IMR-90 (cell line): ENCODE measurements at regions not wholly inside any gene's neighbourhood (a gene's known extent, or its start where the extent isn't known, plus 50 kb on each side); places are given as distances from the start of the nearest gene placed in this dataset.

Experiments
- ATAC-seq: fragments of 200-7000 bp; cut with Tn5 transposase; 2 replicates; pipeline ENCODE4 v1.9.1; 2020; ENCODE audit warnings: low read depth, mild to moderate bottlenecking, moderate library complexity
- BruUV-seq: library from RNA; stranded (reverse); fragments of 400-500 nt; replicated peaks from 2 replicates; lab custom pipeline; 2021; lab: Mats Ljungman, UMichigan
- CTCF ChIA-PET: fragments of 300-600 bp; formaldehyde crosslinking; extraction: SDS; loops from one replicate; lab custom pipeline; 2021; ENCODE audit warnings: antibody characterized with exemption; lab: Yijun Ruan, JAX
- POLR2A ChIA-PET: fragments of 300-600 bp; sonication (Branson Sonifier 250); formaldehyde crosslinking; loops from one replicate; lab custom pipeline; 2022; ENCODE audit warnings: antibody characterized with exemption; ENCODE audit not compliant: unreplicated experiment; lab: Charles Lee
- DNase-seq: peaks from one replicate; pipeline ENCODE4 v3.0.0; 2013
- H2AFZ ChIP-seq: replicated peaks from 2 replicates; pipeline ENCODE3; 2013; ENCODE audit warnings: low read length, mild to moderate bottlenecking; ENCODE audit not compliant: poor library complexity
- H2AK5ac ChIP-seq: 2 replicates; pipeline ENCODE4 v1.6.1; 2013; ENCODE audit warnings: low read depth, low read length, inconsistent platforms
- H2AK9ac ChIP-seq: replicated peaks from 2 replicates; pipeline ENCODE3; 2013; ENCODE audit warnings: mild to moderate bottlenecking, low read depth, low read length, moderate library complexity; ENCODE audit not compliant: poor library complexity
- H2BK120ac ChIP-seq: 2 replicates; pipeline ENCODE4 v1.6.1; 2013; ENCODE audit warnings: low read depth, low read length, inconsistent platforms
- H2BK15ac ChIP-seq: 3 replicates; pipeline ENCODE4 v1.6.1; 2013; ENCODE audit warnings: low read depth, low read length, inconsistent platforms
- H2BK20ac ChIP-seq: 2 replicates; pipeline ENCODE4 v1.6.1; 2013; ENCODE audit warnings: low read depth, mild to moderate bottlenecking, inconsistent platforms, low read length, moderate library complexity
- H2BK5ac ChIP-seq: 2 replicates; pipeline ENCODE4 v1.6.1; 2013; ENCODE audit warnings: mild to moderate bottlenecking, low read depth, low read length, inconsistent platforms; ENCODE audit not compliant: poor library complexity, severe bottlenecking
- H3K14ac ChIP-seq: replicated peaks from 2 replicates; pipeline ENCODE4 v1.6.1; 2013; ENCODE audit warnings: low read depth, low read length, inconsistent platforms
- H3K18ac ChIP-seq: 2 replicates; pipeline ENCODE4 v1.6.1; 2013; ENCODE audit warnings: low read depth, low read length, control low read depth
- H3K23ac ChIP-seq: 2 replicates; pipeline ENCODE4 v1.6.1; 2013; ENCODE audit warnings: low read depth, low read length, inconsistent platforms
- H3K27ac ChIP-seq: 2 replicates; pipeline ENCODE4 v1.5.1; 2013; ENCODE audit warnings: mild to moderate bottlenecking, control low read depth, low read length; ENCODE audit not compliant: insufficient read depth
- H3K27me3 ChIP-seq: 2 replicates; pipeline ENCODE4 v1.6.1; 2013; ENCODE audit warnings: low read length; ENCODE audit not compliant: control insufficient read depth, insufficient read depth
- H3K36me3 ChIP-seq: 2 replicates; pipeline ENCODE4 v1.6.1; 2013; ENCODE audit warnings: low read length, mixed read lengths; ENCODE audit not compliant: control insufficient read depth, insufficient read depth
- H3K4ac ChIP-seq: 2 replicates; pipeline ENCODE4 v1.6.1; 2013; ENCODE audit warnings: low read depth, low read length, inconsistent platforms
- H3K4me1 ChIP-seq: 2 replicates; pipeline ENCODE4 v1.6.1; 2013; ENCODE audit warnings: low read length, mixed read lengths; ENCODE audit not compliant: control insufficient read depth, insufficient read depth
- H3K4me2 ChIP-seq: 2 replicates; pipeline ENCODE4 v1.6.1; 2013; ENCODE audit warnings: low read depth, mild to moderate bottlenecking, control low read depth, low read length, moderate library complexity
- H3K4me3 ChIP-seq: 2 replicates; pipeline ENCODE4 v1.5.1; 2013; ENCODE audit warnings: low read depth, mild to moderate bottlenecking, control low read depth, low read length, moderate library complexity; ENCODE audit not compliant: insufficient read depth
- H3K56ac ChIP-seq: 2 replicates; pipeline ENCODE4 v1.6.1; 2013; ENCODE audit warnings: low read length, inconsistent platforms; ENCODE audit not compliant: insufficient read depth; ENCODE audit errors: extremely low read depth
- H3K79me1 ChIP-seq, 2 experiments: 2 replicates each; pipeline ENCODE4 v1.6.1; 2013; ENCODE audit warnings: low read length in 2 of 2, inconsistent platforms in 1 of 2, low read depth in 1 of 2
- H3K9ac ChIP-seq: 2 replicates; pipeline ENCODE4 v1.6.1; 2013; ENCODE audit warnings: low read depth, low read length, control low read depth
- H3K9me1 ChIP-seq: 2 replicates; pipeline ENCODE4 v1.6.1; 2013; ENCODE audit warnings: low read length, inconsistent platforms; ENCODE audit not compliant: insufficient read depth
- H3K9me3 ChIP-seq: 2 replicates; pipeline ENCODE4 v1.6.1; 2013; ENCODE audit warnings: low read length; ENCODE audit not compliant: control insufficient read depth, insufficient read depth
- H4K20me1 ChIP-seq: 2 replicates; pipeline ENCODE4 v1.6.1; 2013; ENCODE audit warnings: low read length, inconsistent platforms; ENCODE audit not compliant: insufficient read depth
- H4K5ac ChIP-seq: 2 replicates; pipeline ENCODE4 v1.6.1; 2013; ENCODE audit warnings: mild to moderate bottlenecking, low read depth, low read length, control low read depth
- H4K8ac ChIP-seq, 2 experiments: 2 replicates each; pipeline ENCODE4 v1.6.1; 2013; ENCODE audit warnings: low read depth in 2 of 2, low read length in 2 of 2, control low read depth in 1 of 2, inconsistent platforms in 1 of 2
- H4K91ac ChIP-seq: 2 replicates; pipeline ENCODE4 v1.6.1; 2013; ENCODE audit warnings: low read depth, low read length, inconsistent platforms; ENCODE audit not compliant: insufficient read depth
- BHLHE40 ChIP-seq: fragments of 150-350 bp; IDR thresholded peaks from 2 replicates; pipeline ENCODE4 v1.6.1; 2016; ENCODE audit warnings: mild to moderate bottlenecking, low read depth, low read length
- CEBPB ChIP-seq: IDR thresholded peaks from 2 replicates; pipeline ENCODE4 v1.6.1; 2012; ENCODE audit warnings: low read depth, low read length, improper control_type of control experiment
- CHD1 ChIP-seq: IDR thresholded peaks from 2 replicates; pipeline ENCODE4 v1.6.1; 2012; ENCODE audit warnings: low read depth, low read length, improper control_type of control experiment
- FOS ChIP-seq: fragments of 150-350 bp; IDR thresholded peaks from 2 replicates; pipeline ENCODE4 v1.6.1; 2016; ENCODE audit warnings: low read depth, low read length
- MAFK ChIP-seq: IDR thresholded peaks from 2 replicates; pipeline ENCODE4 v1.6.1; 2012; ENCODE audit warnings: low read depth, low read length, improper control_type of control experiment
- MAZ ChIP-seq: IDR thresholded peaks from 2 replicates; pipeline ENCODE4 v1.6.1; 2012; ENCODE audit warnings: low read depth, mild to moderate bottlenecking, low read length, improper control_type of control experiment, moderate library complexity, borderline replicate concordance
- MXI1 ChIP-seq: IDR thresholded peaks from 2 replicates; pipeline ENCODE4 v1.6.1; 2012; ENCODE audit warnings: low read depth, mild to moderate bottlenecking, low read length, moderate library complexity, borderline replicate concordance
- NFE2L2 ChIP-seq: fragments of 150-350 bp; IDR thresholded peaks from 2 replicates; pipeline ENCODE4 v1.6.1; 2016; ENCODE audit warnings: low read depth, mild to moderate bottlenecking, low read length
- POLR2A ChIP-seq: IDR thresholded peaks from 2 replicates; pipeline ENCODE4 v1.6.1; 2012; ENCODE audit warnings: mild to moderate bottlenecking, low read depth, low read length
- RAD21 ChIP-seq: IDR thresholded peaks from 2 replicates; pipeline ENCODE4 v1.6.1; 2012; ENCODE audit warnings: low read length, improper control_type of control experiment
- RCOR1 ChIP-seq: IDR thresholded peaks from 2 replicates; pipeline ENCODE4 v1.6.1; 2012; ENCODE audit warnings: mild to moderate bottlenecking, low read length, improper control_type of control experiment; ENCODE audit not compliant: insufficient replicate concordance
- RFX5 ChIP-seq: IDR thresholded peaks from 2 replicates; pipeline ENCODE4 v1.8.0; 2012; ENCODE audit warnings: low read depth, mild to moderate bottlenecking, low read length, moderate library complexity
- SMC3 ChIP-seq: fragments of 150-350 bp; IDR thresholded peaks from 2 replicates; pipeline ENCODE4 v1.6.1; 2016; ENCODE audit warnings: low read depth, mild to moderate bottlenecking, antibody characterized with exemption, low read length, moderate library complexity
- USF2 ChIP-seq: fragments of 150-350 bp; IDR thresholded peaks from 2 replicates; pipeline ENCODE4 v1.6.1; 2017; ENCODE audit warnings: mild to moderate bottlenecking, antibody characterized with exemption, low read length, low read depth
- WGBS, 2 experiments: methylation state at CpG; one replicate each; pipeline versions ENCODE4 v1.1.5 to v1.1.7; 2013; ENCODE audit warnings: missing lambda C conversion rate in 2 of 2; ENCODE audit not compliant: insufficient read length in 1 of 2; ENCODE audit errors: extremely low coverage in 2 of 2; 5-methylcytosine and 5-hydroxymethylcytosine counted together
- dilution Hi-C: fragments of 300-500 bp; cut with HindIII; formaldehyde crosslinking; loops from one replicate; pipeline ENCODE4 v1.14.3; 2018; ENCODE audit warnings: low sequenced_read_pairs; ENCODE audit not compliant: unreplicated experiment
- in situ Hi-C: fragments of 300-500 bp; cut with MboI; formaldehyde crosslinking; loops from 3 replicates; pipeline ENCODE4 v1.14.3; 2019; ENCODE audit warnings: low sequenced_read_pairs, inconsistent platforms, mixed read lengths
- intact Hi-C: fragments of 100-400 bp; cut with micrococcal nuclease; formaldehyde crosslinking; loops from 2 replicates; pipeline ENCODE4 v1.10.0; 2022
- TF ChIP-seq, protein P1 (sequence below): fragments of 150-350 bp; IDR thresholded peaks from 2 replicates; pipeline ENCODE4 v1.6.1; 2016; ENCODE audit warnings: low read depth, mild to moderate bottlenecking, low read length, moderate library complexity, borderline replicate concordance
- TF ChIP-seq, protein P2 (sequence below): conservative IDR thresholded peaks from 2 replicates; pipeline ENCODE4 v1.5.1; 2012; ENCODE audit warnings: mild to moderate bottlenecking, low read depth, low read length, improper control_type of control experiment

DNA sequence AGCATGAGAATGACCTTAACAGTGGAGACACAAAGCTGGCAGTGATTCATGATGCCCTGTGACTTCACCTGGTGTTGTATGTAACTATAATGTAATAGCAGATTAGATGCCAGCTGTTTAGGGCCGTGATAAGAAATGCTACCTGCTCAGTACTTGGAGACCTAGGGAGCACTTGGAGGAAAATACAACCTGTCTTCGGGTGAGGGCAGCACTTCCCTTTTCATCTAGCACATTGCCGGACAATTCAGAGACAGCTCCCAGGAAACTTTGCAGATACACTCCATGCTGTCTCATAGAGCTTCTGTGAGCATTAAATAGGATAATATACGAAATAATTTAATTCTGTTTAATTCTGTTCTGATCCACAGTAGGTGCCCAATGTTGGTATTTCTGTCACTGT is 668.5 kb downstream of the TSN start:
- Histone ChIP-seq H2BK120ac (no peak overlapping the region), H3K4me2 (no peak overlapping the region), H3K9me1 (no peaks in the 10 kb centered on the region), H3K36me3 (no peaks in the 10 kb centered on the region), H3K56ac (no peak overlapping the region), H3K18ac (no peak overlapping the region), H3K4me1 (no peaks in the 10 kb centered on the region), H3K4ac (no peak overlapping the region), H3K9ac (no peak overlapping the region), H3K14ac (no peak overlapping the region), H4K5ac (no peak overlapping the region), H3K23ac (no peak overlapping the region), H2BK15ac (no peak overlapping the region), H2BK20ac (no peak overlapping the region), H2AK9ac (no peak overlapping the region), H4K20me1 (no peaks in the 10 kb centered on the region), H3K27ac (no peak overlapping the region), H2BK5ac (no peak overlapping the region), H3K79me1 (no peaks in the 10 kb centered on the region), H3K4me3 (no peak overlapping the region), H3K27me3 (no peaks in the 10 kb centered on the region), H2AK5ac (no peak overlapping the region), H4K8ac (no peak overlapping the region), H2AFZ (no peak overlapping the region), H3K9me3 (no peaks in the 10 kb centered on the region), H4K91ac (no peak overlapping the region)
- no peak for ATAC-seq
- intact Hi-C loops (no loop called here), in situ Hi-C loops (no loop called here), dilution Hi-C loops (no loop called here)
- no peak for DNase-seq
- TF ChIP-seq, protein P1, sequence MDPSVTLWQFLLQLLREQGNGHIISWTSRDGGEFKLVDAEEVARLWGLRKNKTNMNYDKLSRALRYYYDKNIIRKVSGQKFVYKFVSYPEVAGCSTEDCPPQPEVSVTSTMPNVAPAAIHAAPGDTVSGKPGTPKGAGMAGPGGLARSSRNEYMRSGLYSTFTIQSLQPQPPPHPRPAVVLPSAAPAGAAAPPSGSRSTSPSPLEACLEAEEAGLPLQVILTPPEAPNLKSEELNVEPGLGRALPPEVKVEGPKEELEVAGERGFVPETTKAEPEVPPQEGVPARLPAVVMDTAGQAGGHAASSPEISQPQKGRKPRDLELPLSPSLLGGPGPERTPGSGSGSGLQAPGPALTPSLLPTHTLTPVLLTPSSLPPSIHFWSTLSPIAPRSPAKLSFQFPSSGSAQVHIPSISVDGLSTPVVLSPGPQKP = no peak
- TF ChIP-seq RAD21 (no peak), RFX5 (no peak), CEBPB (no peak), FOS (no peak), POLR2A (no peak), MAFK (no peak), RCOR1 (no peak), NFE2L2 (no peak), USF2 (no peak), MXI1 (no peak), SMC3 (no peak), CHD1 (no peak), BHLHE40 (no peak), MAZ (no peak)
- TF ChIP-seq, protein P2, sequence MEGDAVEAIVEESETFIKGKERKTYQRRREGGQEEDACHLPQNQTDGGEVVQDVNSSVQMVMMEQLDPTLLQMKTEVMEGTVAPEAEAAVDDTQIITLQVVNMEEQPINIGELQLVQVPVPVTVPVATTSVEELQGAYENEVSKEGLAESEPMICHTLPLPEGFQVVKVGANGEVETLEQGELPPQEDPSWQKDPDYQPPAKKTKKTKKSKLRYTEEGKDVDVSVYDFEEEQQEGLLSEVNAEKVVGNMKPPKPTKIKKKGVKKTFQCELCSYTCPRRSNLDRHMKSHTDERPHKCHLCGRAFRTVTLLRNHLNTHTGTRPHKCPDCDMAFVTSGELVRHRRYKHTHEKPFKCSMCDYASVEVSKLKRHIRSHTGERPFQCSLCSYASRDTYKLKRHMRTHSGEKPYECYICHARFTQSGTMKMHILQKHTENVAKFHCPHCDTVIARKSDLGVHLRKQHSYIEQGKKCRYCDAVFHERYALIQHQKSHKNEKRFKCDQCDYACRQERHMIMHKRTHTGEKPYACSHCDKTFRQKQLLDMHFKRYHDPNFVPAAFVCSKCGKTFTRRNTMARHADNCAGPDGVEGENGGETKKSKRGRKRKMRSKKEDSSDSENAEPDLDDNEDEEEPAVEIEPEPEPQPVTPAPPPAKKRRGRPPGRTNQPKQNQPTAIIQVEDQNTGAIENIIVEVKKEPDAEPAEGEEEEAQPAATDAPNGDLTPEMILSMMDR = no peak
- BruUV-seq = no TSS peak
- WGBS, 2 experiments = no CpG with 5 or more reads among the region's 4 CpGs
- ChIA-PET POLR2A (no interaction called here), CTCF (no interaction called here)
